ENCODE measurements at regions not wholly inside any gene's neighbourhood (a gene's known extent, or its start where the extent isn't known, plus 50 kb on each side); places are given as distances from the start of the nearest gene placed in this dataset.

DNA sequence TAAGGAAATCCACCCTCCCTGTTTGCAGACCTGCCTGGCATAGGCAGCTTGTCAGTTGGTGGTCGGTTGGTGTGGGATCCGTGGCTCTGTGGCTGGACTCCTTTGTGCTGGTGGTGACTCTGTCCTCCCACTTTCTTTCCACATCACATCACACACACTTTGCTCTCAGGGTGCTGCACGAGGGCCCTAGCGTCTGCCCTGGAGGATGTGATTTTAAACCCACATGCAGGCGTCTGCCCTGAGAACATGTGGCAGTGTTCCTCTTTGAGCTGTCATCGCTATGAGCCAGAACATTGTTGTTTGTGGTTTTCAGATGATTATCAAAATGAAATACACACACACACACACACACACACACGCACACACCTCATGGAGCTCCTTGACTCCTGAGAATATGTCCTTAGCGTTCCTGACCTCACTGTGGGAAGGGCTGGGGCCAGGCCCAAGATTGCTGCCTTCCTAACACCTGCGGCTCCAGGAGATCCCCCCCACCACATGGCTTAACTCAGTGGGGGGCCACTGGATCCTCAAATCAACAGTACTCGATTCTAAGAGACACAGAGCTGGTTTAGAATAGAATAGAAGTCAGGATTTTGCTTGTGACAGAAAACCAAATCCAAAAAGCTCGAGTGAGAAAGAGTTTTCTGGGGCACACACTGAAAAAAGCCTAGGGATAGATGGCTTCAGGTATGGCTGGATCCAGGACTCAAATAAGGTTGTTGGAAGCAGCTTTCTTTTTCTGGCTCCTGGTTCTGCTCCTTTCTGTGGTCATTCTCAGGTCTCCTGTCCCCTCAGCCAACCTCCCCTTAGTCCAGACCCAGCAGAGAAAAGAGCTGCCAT is 54.8 kb downstream of the RTP5 start:
- DNase-seq = no peak

DNA sequence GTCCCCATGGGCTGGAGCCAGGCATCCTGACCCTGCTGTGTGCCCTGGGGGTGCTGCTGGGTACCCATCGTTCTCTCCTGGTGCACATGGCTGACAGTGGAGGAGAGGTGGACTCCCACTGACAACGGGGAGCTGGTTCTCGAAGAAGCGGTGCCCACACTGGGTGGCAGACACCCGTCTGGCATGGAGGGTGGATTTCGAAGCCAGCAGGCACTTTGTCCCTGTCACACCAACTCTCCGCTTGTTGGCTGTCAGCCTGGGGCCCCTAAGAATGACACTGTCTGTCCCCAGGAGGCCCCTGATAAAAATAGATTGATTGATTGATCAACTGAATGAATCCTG is 55.4 kb downstream of the RTP5 start:
- no peak for DNase-seq

GRCh38 chr2:241925277-241925676 is 55.7 kb downstream of the RTP5 start:
- no peak for DNase-seq

GRCh38 chr2:241925821-241926441 is 56.4 kb downstream of the RTP5 start:
- DNase-seq = no peak

GRCh38 chr2:241926541-241927311 is 57.2 kb downstream of the RTP5 start:
- DNase-seq = no peak

GRCh38 chr2:241929551-241930490 is 60.3 kb downstream of the RTP5 start:
- DNase-seq = no peak

GRCh38 chr2:241931084-241931975 is 61.8 kb downstream of the RTP5 start:
- no peak for DNase-seq

- DNase-seq = no peak
These were observed 62.7 kb downstream of the RTP5 start for GRCh38 chr2:241931976-241932898.

- no peak for DNase-seq
These were observed 63.3 kb downstream of the RTP5 start for GRCh38 chr2:241932899-241933178.

- no peak for DNase-seq
These were observed 63.8 kb downstream of the RTP5 start for GRCh38 chr2:241933179-241933911.

DNA sequence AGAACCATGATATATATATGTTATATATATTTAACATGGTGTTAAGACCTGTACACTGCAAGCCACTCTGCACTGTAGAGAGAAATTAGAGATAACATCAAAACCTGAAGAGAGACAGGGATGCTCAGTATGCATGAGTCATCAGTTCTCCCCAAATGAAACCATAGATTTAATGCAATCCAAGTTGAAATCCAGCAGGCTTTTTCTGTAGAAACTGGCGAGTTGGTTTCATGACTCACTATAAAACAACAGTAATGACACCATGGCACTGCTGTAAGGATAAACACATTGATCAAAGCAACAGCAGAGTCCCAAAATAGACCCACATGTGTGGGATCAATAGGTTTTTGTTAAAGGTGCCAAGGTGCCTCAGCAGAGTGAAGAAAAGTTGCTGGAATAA is 65.8 kb downstream of the RTP5 start:
- DNase-seq = no peak

- DNase-seq = no peak
These were observed 66.2 kb downstream of the RTP5 start for GRCh38 chr2:241935774-241936173.

DNA sequence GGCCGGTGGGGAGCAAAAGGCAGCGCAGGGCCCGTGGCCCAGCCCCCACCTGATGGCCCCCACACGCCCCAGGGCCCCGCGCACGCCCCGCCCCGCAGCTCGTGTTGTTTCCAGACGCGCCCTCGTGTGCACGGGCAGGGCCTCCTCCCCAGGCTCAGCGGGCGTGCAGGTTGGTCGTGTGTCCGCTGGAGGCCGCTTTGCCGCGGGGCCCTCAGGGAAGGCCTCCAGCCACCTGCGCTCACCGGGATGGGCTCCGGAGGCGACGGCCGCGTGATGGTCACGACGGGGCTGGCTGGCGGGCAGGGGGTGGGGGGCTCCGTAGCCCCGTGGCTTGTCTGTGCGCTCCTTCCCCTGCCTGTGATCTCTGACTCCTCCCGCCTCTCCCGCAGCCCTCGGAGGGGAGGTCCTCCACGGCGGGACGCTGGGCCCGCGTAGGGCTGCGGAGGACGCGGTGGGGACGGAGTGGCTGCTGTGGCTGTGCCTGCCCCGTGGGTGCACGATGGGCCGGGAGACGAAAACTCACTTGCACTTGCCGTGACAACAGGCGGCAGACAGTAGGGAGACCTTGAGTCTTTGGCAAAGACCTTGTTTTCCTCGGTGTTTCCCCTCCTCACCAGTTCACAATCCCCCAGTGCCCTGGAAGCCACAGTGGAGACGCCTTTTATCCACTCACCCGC is 67.1 kb downstream of the RTP5 start:
- no peak for DNase-seq

DNA sequence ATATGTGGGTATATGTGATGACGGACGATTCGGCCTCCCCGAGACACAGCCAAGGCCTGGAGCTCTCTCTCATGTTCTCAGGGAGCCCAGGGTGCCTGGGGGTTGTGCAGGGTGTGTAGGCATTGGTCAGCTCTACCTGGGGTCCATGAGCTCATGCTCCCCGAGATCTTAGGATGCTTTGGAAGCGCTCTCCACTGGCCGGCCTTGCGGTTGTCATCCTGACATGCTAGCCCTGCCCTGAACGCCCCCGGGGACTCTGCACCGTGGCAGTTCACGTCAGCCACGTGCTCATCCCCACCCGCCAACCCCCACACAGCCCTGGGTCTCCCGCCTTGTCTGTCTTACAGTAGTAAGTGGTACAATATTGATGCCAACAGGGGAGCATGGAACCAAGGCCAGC is 67.8 kb downstream of the RTP5 start:
- no peak for DNase-seq

GRCh38 chr2:241939541-241939940 is 70.0 kb downstream of the RTP5 start:
- no peak for DNase-seq

GRCh38 chr2:241940329-241940728 is 70.8 kb downstream of the RTP5 start:
- DNase-seq = no peak

GRCh38 chr2:241941691-241942301 is 72.3 kb downstream of the RTP5 start:
- DNase-seq = no peak

GRCh38 chr2:241942416-241943208 is 73.1 kb downstream of the RTP5 start:
- DNase-seq = no peak
